HepG2 (cell line): ENCODE measurements at regions not wholly inside any gene's neighbourhood (a gene's known extent, or its start where the extent isn't known, plus 50 kb on each side); places are given as distances from the start of the nearest gene placed in this dataset.

Source experiments
- ATAC-seq: fragments of 200-7000 bp; cut with Tn5 transposase; 3 replicates; pipeline ENCODE4 v1.9.1; 2020; ENCODE audit warnings: mild to moderate bottlenecking, moderate library complexity
- BruUV-seq: library from RNA; stranded (reverse); fragments of 400-500 nt; replicated peaks from 2 replicates; lab custom pipeline; 2021; lab: Mats Ljungman, UMichigan
- CTCF ChIA-PET: fragments of 300-600 bp; formaldehyde crosslinking; extraction: SDS; loops from one replicate; lab custom pipeline; 2021; ENCODE audit warnings: low total read pairs, inconsistent platforms, low intra/inter-chr PET ratio; lab: Yijun Ruan, JAX
- POLR2A ChIA-PET: fragments of 350-600 bp; sonication (Branson Sonifier 250); formaldehyde crosslinking; loops from one replicate; lab custom pipeline; 2020; ENCODE audit warnings: antibody characterized with exemption, inconsistent platforms; lab: Yijun Ruan, JAX
- DNase-seq: peaks from one replicate; pipeline ENCODE4 v3.0.0-alpha.2; 2015; ENCODE audit warnings: low spot score
- FAIRE-seq: peaks from 3 replicates; lab custom pipeline; 2011; peaks lifted over from hg19 to GRCh38; lab: Jason Lieb, UNC
- H2AFZ ChIP-seq: one replicate; pipeline ENCODE4 v1.6.1; 2011; ENCODE audit warnings: low read length, inconsistent platforms
- H3K27ac ChIP-seq: fragments of 300-600 bp; 3 replicates; pipeline ENCODE4 v1.8.0; 2011; ENCODE audit warnings: mixed run types, mild to moderate bottlenecking, mixed read lengths, low read length, inconsistent platforms; ENCODE audit not compliant: insufficient read depth; ENCODE audit errors: extremely low read length
- H3K27me3 ChIP-seq, 2 experiments: fragments of 200-600 bp in 1 of 2; 2 replicates in 1 of 2; 3 replicates in 1 of 2; pipeline versions ENCODE4 v1.6.0 to v1.8.0; 2011; ENCODE audit warnings: low read length in 2 of 2, mild to moderate bottlenecking in 2 of 2, moderate library complexity in 2 of 2, inconsistent platforms in 1 of 2; ENCODE audit not compliant: insufficient read depth in 2 of 2, control insufficient read depth in 1 of 2
- H3K36me3 ChIP-seq, 2 experiments: fragments of 200-600 bp in 1 of 2; replicated peaks in 1 of 2; 2 replicates in 1 of 2; 3 replicates in 1 of 2; pipeline versions ENCODE4 v1.5.1 to v1.8.0; 2011; ENCODE audit warnings: low read length in 2 of 2, inconsistent platforms in 1 of 2; ENCODE audit not compliant: insufficient read depth in 2 of 2, control insufficient read depth in 1 of 2
- H3K4me1 ChIP-seq: 2 replicates; pipeline ENCODE4 v1.5.1; 2012; ENCODE audit warnings: low read length, inconsistent platforms; ENCODE audit not compliant: insufficient read depth
- H3K4me2 ChIP-seq: 2 replicates; pipeline ENCODE4 v1.6.0; 2011; ENCODE audit warnings: low read depth, low read length, inconsistent platforms
- H3K4me3 ChIP-seq, 3 experiments: fragments of 200-600 bp in 1 of 3; sonication (generic), shearing (Covaris generic) in 1 of 3; replicated peaks in 1 of 3; 2 replicates each; pipeline ENCODE4 v1.5.1; 2011 to 2016; ENCODE audit warnings: low read length in 3 of 3, inconsistent platforms in 2 of 3, low read depth in 2 of 3, mild to moderate bottlenecking in 2 of 3, control low read depth in 1 of 3, mixed read lengths in 1 of 3; ENCODE audit not compliant: insufficient read depth in 1 of 3
- H3K79me2 ChIP-seq: one replicate; pipeline ENCODE4 v1.6.1; 2011; ENCODE audit warnings: low read length, inconsistent platforms; ENCODE audit not compliant: insufficient read depth
- H3K9ac ChIP-seq: 2 replicates; pipeline ENCODE4 v1.6.0; 2011; ENCODE audit warnings: mild to moderate bottlenecking, low read depth, low read length, inconsistent platforms; ENCODE audit not compliant: insufficient read depth
- H3K9me3 ChIP-seq: 2 replicates; pipeline ENCODE4 v1.5.1; 2012; ENCODE audit warnings: mild to moderate bottlenecking, low read length
- H4K20me1 ChIP-seq: 2 replicates; pipeline ENCODE4 v1.6.0; 2011; ENCODE audit warnings: inconsistent platforms, mild to moderate bottlenecking, low read length, moderate library complexity; ENCODE audit not compliant: insufficient read depth
- CAMTA2 ChIP-seq: sonication (generic); formaldehyde crosslinking; IDR thresholded peaks from 2 replicates; pipeline ENCODE4 v1.4.0; 2020; ENCODE audit warnings: mild to moderate bottlenecking, missing genetic modification reagents, borderline replicate concordance
- HNF4G ChIP-seq, 2 experiments: sonication (generic) in 1 of 2; formaldehyde crosslinking in 1 of 2; IDR thresholded peaks; 2 replicates each; pipeline versions ENCODE4 v1.4.0 to v1.6.1; 2011 to 2020; ENCODE audit warnings: borderline replicate concordance in 2 of 2, low read depth in 2 of 2, mild to moderate bottlenecking in 2 of 2, low read length in 1 of 2, missing genetic modification reagents in 1 of 2, moderate library complexity in 1 of 2
- NFYC ChIP-seq: IDR thresholded peaks from 2 replicates; pipeline ENCODE4 v1.6.1; 2016; ENCODE audit warnings: missing genetic modification reagents, missing compliant biosample characterization
- NR3C1 ChIP-seq: sonication (generic); formaldehyde crosslinking; IDR thresholded peaks from 2 replicates; pipeline ENCODE4 v1.4.0; 2020; ENCODE audit warnings: missing genetic modification reagents
- WGBS: methylation state at CpG from one replicate; pipeline ENCODE4 v1.1.6; 2017; ENCODE audit warnings: low lambda C conversion rate; 5-methylcytosine and 5-hydroxymethylcytosine counted together
- in situ Hi-C: cut with HindIII; loops from 2 replicates; pipeline ENCODE4 v1.10.0; 2017; ENCODE audit warnings: low pct_unique_long_range_greater_than_20kb; ENCODE audit not compliant: extremely low pct_ligation_motif_present
- intact Hi-C: fragments of 100-400 bp; cut with micrococcal nuclease; formaldehyde crosslinking; loops from one replicate; pipeline ENCODE4 v1.10.0; 2022; ENCODE audit not compliant: unreplicated experiment
- TF ChIP-seq, protein P1 (sequence below): IDR thresholded peaks from 2 replicates; pipeline ENCODE4 v1.6.1; 2016; ENCODE audit warnings: low read depth, control low read depth
- TF ChIP-seq, protein P2 (sequence below): sonication (generic); formaldehyde crosslinking; IDR thresholded peaks from 2 replicates; pipeline ENCODE4 v1.4.0; 2020; ENCODE audit warnings: low read depth, missing genetic modification reagents

DNA sequence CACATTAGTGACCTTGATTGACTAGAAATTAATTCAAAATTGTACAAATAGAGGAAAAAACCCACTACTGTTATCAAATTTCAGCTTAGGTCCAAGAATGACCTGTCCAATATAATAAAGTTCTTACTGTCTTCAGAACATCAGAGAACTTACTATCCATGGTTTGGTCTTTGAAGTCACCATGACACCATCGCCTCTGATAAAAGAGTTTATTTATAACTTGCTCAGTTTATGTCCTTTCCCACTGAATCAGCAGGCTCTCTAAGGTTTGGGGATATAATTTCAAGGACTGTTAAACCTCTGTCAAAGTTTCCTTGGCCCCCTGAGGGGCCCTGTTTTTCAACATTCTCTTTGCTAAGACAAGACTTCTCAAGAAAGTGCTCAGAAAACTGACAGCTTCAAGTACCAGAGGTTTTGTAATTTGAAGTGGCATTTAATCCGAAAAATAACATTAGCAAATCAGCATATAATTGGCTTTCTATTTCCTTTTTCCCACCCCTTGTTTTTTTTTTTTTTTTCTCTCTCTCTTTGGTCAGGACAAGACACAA, 191.7 kb upstream of the FERD3L start:
- Histone ChIP-seq H3K4me3 (no peak overlapping the region), H3K4me2 (no peak overlapping the region), H3K9ac (no peak overlapping the region), H3K79me2 (no peaks in the 10 kb centered on the region), H3K27ac (no peak overlapping the region), H3K9me3 (peaks cover 17% of the 10 kb centered on the region), H3K27me3 (no peaks in the 10 kb centered on the region), H3K4me1 (no peaks in the 10 kb centered on the region), H3K36me3 (no peaks in the 10 kb centered on the region), H4K20me1 (no peaks in the 10 kb centered on the region), H2AFZ (no peak overlapping the region)
- FAIRE-seq, result no peak
- CTCF ChIA-PET, result no interaction called here
- 0% methylated on average over 2 of the region's 2 CpGs for WGBS
- no peak for DNase-seq
- no TSS peak for BruUV-seq
- POLR2A ChIA-PET, result no interaction called here
- intact Hi-C loops, result no loop called here
- ATAC-seq, result no peak
- TF ChIP-seq, protein P1, sequence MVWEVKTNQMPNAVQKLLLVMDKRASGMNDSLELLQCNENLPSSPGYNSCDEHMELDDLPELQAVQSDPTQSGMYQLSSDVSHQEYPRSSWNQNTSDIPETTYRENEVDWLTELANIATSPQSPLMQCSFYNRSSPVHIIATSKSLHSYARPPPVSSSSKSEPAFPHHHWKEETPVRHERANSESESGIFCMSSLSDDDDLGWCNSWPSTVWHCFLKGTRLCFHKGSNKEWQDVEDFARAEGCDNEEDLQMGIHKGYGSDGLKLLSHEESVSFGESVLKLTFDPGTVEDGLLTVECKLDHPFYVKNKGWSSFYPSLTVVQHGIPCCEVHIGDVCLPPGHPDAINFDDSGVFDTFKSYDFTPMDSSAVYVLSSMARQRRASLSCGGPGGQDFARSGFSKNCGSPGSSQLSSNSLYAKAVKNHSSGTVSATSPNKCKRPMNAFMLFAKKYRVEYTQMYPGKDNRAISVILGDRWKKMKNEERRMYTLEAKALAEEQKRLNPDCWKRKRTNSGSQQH, result no peak
- TF ChIP-seq, protein P2, sequence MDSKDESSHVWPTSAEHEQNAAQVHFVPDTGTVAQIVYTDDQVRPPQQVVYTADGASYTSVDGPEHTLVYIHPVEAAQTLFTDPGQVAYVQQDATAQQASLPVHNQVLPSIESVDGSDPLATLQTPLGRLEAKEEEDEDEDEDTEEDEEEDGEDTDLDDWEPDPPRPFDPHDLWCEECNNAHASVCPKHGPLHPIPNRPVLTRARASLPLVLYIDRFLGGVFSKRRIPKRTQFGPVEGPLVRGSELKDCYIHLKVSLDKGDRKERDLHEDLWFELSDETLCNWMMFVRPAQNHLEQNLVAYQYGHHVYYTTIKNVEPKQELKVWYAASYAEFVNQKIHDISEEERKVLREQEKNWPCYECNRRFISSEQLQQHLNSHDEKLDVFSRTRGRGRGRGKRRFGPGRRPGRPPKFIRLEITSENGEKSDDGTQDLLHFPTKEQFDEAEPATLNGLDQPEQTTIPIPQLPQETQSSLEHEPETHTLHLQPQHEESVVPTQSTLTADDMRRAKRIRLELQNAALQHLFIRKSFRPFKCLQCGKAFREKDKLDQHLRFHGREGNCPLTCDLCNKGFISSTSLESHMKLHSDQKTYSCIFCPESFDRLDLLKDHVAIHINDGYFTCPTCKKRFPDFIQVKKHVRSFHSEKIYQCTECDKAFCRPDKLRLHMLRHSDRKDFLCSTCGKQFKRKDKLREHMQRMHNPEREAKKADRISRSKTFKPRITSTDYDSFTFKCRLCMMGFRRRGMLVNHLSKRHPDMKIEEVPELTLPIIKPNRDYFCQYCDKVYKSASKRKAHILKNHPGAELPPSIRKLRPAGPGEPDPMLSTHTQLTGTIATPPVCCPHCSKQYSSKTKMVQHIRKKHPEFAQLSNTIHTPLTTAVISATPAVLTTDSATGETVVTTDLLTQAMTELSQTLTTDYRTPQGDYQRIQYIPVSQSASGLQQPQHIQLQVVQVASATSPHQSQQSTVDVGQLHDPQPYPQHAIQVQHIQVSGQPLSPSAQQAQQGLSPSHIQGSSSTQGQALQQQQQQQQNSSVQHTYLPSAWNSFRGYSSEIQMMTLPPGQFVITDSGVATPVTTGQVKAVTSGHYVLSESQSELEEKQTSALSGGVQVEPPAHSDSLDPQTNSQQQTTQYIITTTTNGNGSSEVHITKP (CRISPR knock-in tag), result no peak
- TF ChIP-seq NFYC, result no peak
- TF ChIP-seq HNF4G (IDR thresholded peaks at IDR 0.05; ENCODE audit: borderline replicate concordance, low read depth, low read length), result no peak
- no peak for TF ChIP-seq HNF4G (CRISPR knock-in tag; IDR thresholded peaks at IDR 0.05; ENCODE audit: borderline replicate concordance, low read depth)
- no peak for TF ChIP-seq NR3C1 (CRISPR knock-in tag)
- no peak for TF ChIP-seq CAMTA2 (CRISPR knock-in tag)
- in situ Hi-C loops, result no loop called here
